T-cell (primary cell): ENCODE measurements at regions not wholly inside any gene's neighbourhood (a gene's known extent, or its start where the extent isn't known, plus 50 kb on each side); places are given as distances from the start of the nearest gene placed in this dataset.

Experiments used
- ATAC-seq, 4 experiments: fragments of 200-7000 bp in 3 of 4; fragments of 150-1000 bp in 1 of 4; cut with Tn5 transposase; replicated peaks in 1 of 4; 1 replicate in 3 of 4; 2 replicates in 1 of 4; pipeline ENCODE4 v1.10.0; 2021; ENCODE audit warnings: moderate library complexity in 3 of 4, mild to moderate bottlenecking in 2 of 4, moderate number of reproducible peaks in 1 of 4
- CTCF ChIA-PET, 2 donors: fragments of 300-600 bp; sonication (Branson Sonifier 250); formaldehyde crosslinking; loops; one replicate each; lab custom pipeline; 2022; ENCODE audit warnings: antibody characterized with exemption in 2 of 2; lab: Charles Lee
- POLR2A ChIA-PET, 2 donors: fragments of 300-600 bp; sonication (Branson Sonifier 250); formaldehyde crosslinking; loops; one replicate each; lab custom pipeline; 2022; ENCODE audit warnings: antibody characterized with exemption in 2 of 2; lab: Charles Lee
- DNase-seq, 35 experiments: peaks; one replicate each; pipeline versions ENCODE4 v3.0.0 to v3.0.0-alpha.2; 2013 to 2023
- H3K27ac ChIP-seq: one replicate; pipeline ENCODE4 v1.5.1; 2013; ENCODE audit warnings: low read length
- H3K27me3 ChIP-seq, 2 experiments: replicated peaks in 1 of 2; 1 replicate in 1 of 2; 2 replicates in 1 of 2; pipeline versions ENCODE4 v1.6.1 to v1.7.0; 2013; ENCODE audit warnings: low read length in 1 of 2, mixed read lengths in 1 of 2; ENCODE audit not compliant: control insufficient read depth in 2 of 2, insufficient read depth in 2 of 2; ENCODE audit errors: extremely low read depth in 1 of 2
- H3K36me3 ChIP-seq, 2 donors: 1 replicate in 1 of 2; 2 replicates in 1 of 2; pipeline versions ENCODE4 v1.6.1 to v1.7.0; 2013; ENCODE audit warnings: low read length in 1 of 2; ENCODE audit not compliant: control insufficient read depth in 2 of 2, insufficient read depth in 1 of 2; ENCODE audit errors: extremely low read depth in 1 of 2
- H3K4me1 ChIP-seq, 2 experiments: 1 replicate in 1 of 2; 2 replicates in 1 of 2; pipeline versions ENCODE4 v1.6.1 to v1.7.0; 2013; ENCODE audit warnings: low read length in 2 of 2, mixed read lengths in 1 of 2; ENCODE audit not compliant: insufficient read depth in 2 of 2, control insufficient read depth in 1 of 2; ENCODE audit errors: extremely low read depth in 1 of 2
- H3K4me3 ChIP-seq, 2 donors: 1 replicate in 1 of 2; 2 replicates in 1 of 2; pipeline versions ENCODE4 v1.5.1 to v1.7.0; 2013; ENCODE audit warnings: mild to moderate bottlenecking in 2 of 2, low read length in 1 of 2, moderate library complexity in 1 of 2; ENCODE audit not compliant: control insufficient read depth in 1 of 2; ENCODE audit errors: extremely low read depth in 1 of 2
- H3K9me3 ChIP-seq: 2 replicates; pipeline ENCODE4 v1.7.0; 2013
- H3K27ac Mint-ChIP-seq, 2 donors: one replicate each; pipeline ENCODE4 v1.8.0; 2020 to 2021; ENCODE audit warnings: mild to moderate bottlenecking in 2 of 2, mixed read lengths in 2 of 2
- H3K27me3 Mint-ChIP-seq, 2 donors: one replicate each; pipeline ENCODE4 v1.8.0; 2021 to 2022; ENCODE audit warnings: mixed read lengths in 2 of 2
- H3K36me3 Mint-ChIP-seq: one replicate; pipeline ENCODE4 v1.8.0; 2021; ENCODE audit warnings: mixed read lengths
- H3K4me1 Mint-ChIP-seq, 3 donors: one replicate each; pipeline ENCODE4 v1.8.0; 2020 to 2022; ENCODE audit warnings: mixed read lengths in 3 of 3, mild to moderate bottlenecking in 1 of 3
- H3K4me3 Mint-ChIP-seq, 3 donors: one replicate each; pipeline ENCODE4 v1.8.0; 2020 to 2022; ENCODE audit warnings: mild to moderate bottlenecking in 3 of 3, mixed read lengths in 3 of 3, moderate library complexity in 3 of 3
- H3K9me3 Mint-ChIP-seq, 3 donors: one replicate each; pipeline ENCODE4 v1.8.0; 2020 to 2022; ENCODE audit warnings: mixed read lengths in 3 of 3
- WGBS: methylation state at CpG from one replicate; pipeline ENCODE4 v1.1.5; 2013; ENCODE audit warnings: missing lambda C conversion rate; ENCODE audit not compliant: insufficient coverage; 5-methylcytosine and 5-hydroxymethylcytosine counted together

DNA sequence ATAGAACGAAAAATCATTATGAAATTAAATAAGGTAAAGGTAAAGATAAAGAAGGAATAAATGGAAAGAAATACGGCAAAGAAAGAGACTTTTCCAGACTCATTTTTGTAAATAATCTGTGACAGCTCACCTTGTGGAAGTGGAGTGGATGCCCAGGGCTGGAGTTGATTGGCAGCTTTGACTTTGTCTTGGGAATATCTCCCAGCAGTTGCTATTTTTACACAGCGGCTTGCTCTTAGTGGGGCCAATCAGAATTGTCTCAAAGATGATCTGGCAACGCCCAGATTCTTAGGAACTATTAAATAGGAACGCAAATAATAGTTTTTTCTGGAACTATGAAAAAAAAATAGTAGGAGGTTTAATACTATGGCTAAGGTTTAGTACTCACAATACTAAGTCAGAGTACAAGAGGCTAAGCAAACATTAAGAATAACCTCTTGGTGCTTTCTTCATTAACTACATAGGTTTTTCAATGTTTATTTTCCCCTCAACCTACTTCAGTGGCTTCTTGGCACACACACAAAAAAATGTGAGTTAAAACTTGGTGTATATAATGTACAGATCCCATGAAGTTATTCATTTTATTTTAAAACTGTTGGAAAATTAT, 132.7 kb downstream of the TRAM1L1 start:
- Mint-ChIP-seq H3K27ac (no peak overlapping the region), H3K9me3 (peaks cover 3 to 14% (median 4%) of the 10 kb centered on the region in 3 donors), H3K4me3 (no peak overlapping the region), H3K4me1 (no peaks in the 10 kb centered on the region), H3K27me3 (no peaks in the 10 kb centered on the region), H3K36me3 (no peaks in the 10 kb centered on the region)
- H3K27ac ChIP-seq: no peak overlapping the region
- CTCF ChIA-PET: no interaction called here
- H3K36me3 ChIP-seq: no peaks in the 10 kb centered on the region
- POLR2A ChIA-PET: no interaction called here
- H3K9me3 ChIP-seq: no peaks in the 10 kb centered on the region
- 100% methylated on average over 1 of the region's 5 CpGs for WGBS
- H3K4me1 ChIP-seq: no peaks in the 10 kb centered on the region
- no peak overlapping the region for H3K4me3 ChIP-seq
- H3K27me3 ChIP-seq: no peaks in the 10 kb centered on the region
- ATAC-seq (no peak), DNase-seq (no peak)

GRCh38 chr4:116949856-116950255, 135.5 kb downstream of the TRAM1L1 start:
- Mint-ChIP-seq H3K9me3 (peaks cover 0 to 16% (median 6%) of the 10 kb centered on the region in 3 donors), H3K4me1 (no peaks in the 10 kb centered on the region), H3K36me3 (no peaks in the 10 kb centered on the region), H3K27ac (no peak overlapping the region), H3K4me3 (no peak overlapping the region), H3K27me3 (no peaks in the 10 kb centered on the region)
- CTCF ChIA-PET: no interaction called here
- no peaks in the 10 kb centered on the region for H3K9me3 ChIP-seq
- ATAC-seq (no peak), DNase-seq (no peak)
- POLR2A ChIA-PET: no interaction called here
- no peaks in the 10 kb centered on the region for H3K4me1 ChIP-seq
- no peaks in the 10 kb centered on the region for H3K27me3 ChIP-seq
- no peaks in the 10 kb centered on the region for H3K36me3 ChIP-seq
- H3K4me3 ChIP-seq: no peak overlapping the region
- 75% methylated on average over 3 of the region's 4 CpGs for WGBS
- H3K27ac ChIP-seq: no peak overlapping the region

- Histone ChIP-seq H3K36me3 (no peaks in the 10 kb centered on the region), H3K4me1 (no peaks in the 10 kb centered on the region), H3K27me3 (no peaks in the 10 kb centered on the region), H3K4me3 (no peak overlapping the region), H3K9me3 (no peaks in the 10 kb centered on the region), H3K27ac (no peak overlapping the region)
- ChIA-PET CTCF (no interaction called here), POLR2A (no interaction called here)
- Mint-ChIP-seq H3K4me3 (no peak overlapping the region), H3K27me3 (no peaks in the 10 kb centered on the region), H3K27ac (no peak overlapping the region), H3K4me1 (no peaks in the 10 kb centered on the region), H3K9me3 (peaks cover 0 to 11% (median 6%) of the 10 kb centered on the region in 3 donors), H3K36me3 (no peaks in the 10 kb centered on the region)
- WGBS: no CpG with 5 or more reads among the region's 3 CpGs
- DNase-seq (no peak), ATAC-seq (no peak)
Measured at GRCh38 chr4:116942315-116942714, 143.1 kb downstream of the TRAM1L1 start.

DNA sequence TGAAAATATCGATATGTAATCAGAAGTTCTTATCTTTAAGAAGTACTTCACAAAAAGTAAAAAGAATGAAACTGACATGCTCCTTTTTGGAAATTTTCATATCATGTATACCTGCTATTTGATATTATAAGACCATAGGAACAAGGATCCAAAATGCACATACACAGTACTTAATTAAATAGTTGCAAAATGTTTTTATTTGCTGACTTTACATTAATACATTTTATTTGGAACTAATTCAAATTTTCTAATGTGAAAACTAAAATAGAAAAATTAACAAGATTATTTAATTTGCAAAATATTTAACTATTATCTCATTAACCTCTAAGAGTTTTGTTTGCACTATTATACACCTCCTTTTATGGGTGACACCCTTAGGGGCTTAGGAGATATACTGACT, 155.0 kb downstream of the TRAM1L1 start:
- no peak overlapping the region for H3K4me3 Mint-ChIP-seq
- ATAC-seq: no peak
- Histone ChIP-seq H3K36me3 (no peaks in the 10 kb centered on the region), H3K4me1 (no peaks in the 10 kb centered on the region), H3K27me3 (no peaks in the 10 kb centered on the region), H3K27ac (no peak overlapping the region), H3K4me3 (no peak overlapping the region), H3K9me3 (no peaks in the 10 kb centered on the region)
- ChIA-PET POLR2A (no interaction called here), CTCF (no interaction called here)
- H3K27ac Mint-ChIP-seq: no peak overlapping the region
- H3K27me3 Mint-ChIP-seq: peaks cover 1 to 3% of the 10 kb centered on the region in 2 donors
- no peaks in the 10 kb centered on the region for H3K4me1 Mint-ChIP-seq
- WGBS: no CpG with 5 or more reads among the region's 1 CpG
- no peak for DNase-seq
- H3K9me3 Mint-ChIP-seq: no peaks in the 10 kb centered on the region
- H3K36me3 Mint-ChIP-seq: no peaks in the 10 kb centered on the region

- no peaks in the 10 kb centered on the region for H3K27me3 ChIP-seq
- no peaks in the 10 kb centered on the region for H3K36me3 ChIP-seq
- ChIA-PET CTCF (no interaction called here), POLR2A (no interaction called here)
- H3K4me3 Mint-ChIP-seq: no peak overlapping the region
- no peak overlapping the region for H3K4me3 ChIP-seq
- WGBS: 43% methylated on average over 1 of the region's 2 CpGs
- no peaks in the 10 kb centered on the region for H3K9me3 ChIP-seq
- H3K27me3 Mint-ChIP-seq: peaks cover 4% of the 10 kb centered on the region in 2 donors
- no peaks in the 10 kb centered on the region for H3K4me1 ChIP-seq
- no peaks in the 10 kb centered on the region for H3K36me3 Mint-ChIP-seq
- no peak overlapping the region for H3K27ac ChIP-seq
- ATAC-seq (no peak), DNase-seq (no peak)
- peaks cover 0 to 3% (median 0%) of the 10 kb centered on the region in 3 donors for H3K9me3 Mint-ChIP-seq
- H3K27ac Mint-ChIP-seq: no peak overlapping the region
- H3K4me1 Mint-ChIP-seq: no peaks in the 10 kb centered on the region
Measured at GRCh38 chr4:116926631-116927295, 158.6 kb downstream of the TRAM1L1 start.

GRCh38 chr4:116925900-116926457, 159.4 kb downstream of the TRAM1L1 start:
- peaks cover 4% of the 10 kb centered on the region in 2 donors for H3K27me3 Mint-ChIP-seq
- ATAC-seq (no peak), DNase-seq (no peak)
- Histone ChIP-seq H3K9me3 (no peaks in the 10 kb centered on the region), H3K4me1 (no peaks in the 10 kb centered on the region), H3K27ac (no peak overlapping the region), H3K4me3 (no peak overlapping the region), H3K36me3 (no peaks in the 10 kb centered on the region), H3K27me3 (no peaks in the 10 kb centered on the region)
- H3K36me3 Mint-ChIP-seq: no peaks in the 10 kb centered on the region
- POLR2A ChIA-PET: no interaction called here
- no peak overlapping the region for H3K4me3 Mint-ChIP-seq
- CTCF ChIA-PET: no interaction called here
- peaks cover 3 to 8% (median 7%) of the 10 kb centered on the region in 3 donors for H3K9me3 Mint-ChIP-seq
- H3K4me1 Mint-ChIP-seq: no peaks in the 10 kb centered on the region
- H3K27ac Mint-ChIP-seq: no peak overlapping the region
- 24% methylated on average over 51 of the region's 51 CpGs for WGBS
